Caco-2 (cell line): ENCODE measurements at regions not wholly inside any gene's neighbourhood (a gene's known extent, or its start where the extent isn't known, plus 50 kb on each side); places are given as distances from the start of the nearest gene placed in this dataset.

Experiments used
- BruUV-seq: library from RNA; stranded (reverse); fragments of 400-500 nt; replicated peaks from 2 replicates; lab custom pipeline; 2021; lab: Mats Ljungman, UMichigan
- CTCF ChIA-PET: fragments of 300-600 bp; sonication (Branson Sonifier 250); formaldehyde crosslinking; loops from one replicate; lab custom pipeline; 2022; ENCODE audit warnings: antibody characterized with exemption; lab: Charles Lee
- POLR2A ChIA-PET: fragments of 300-600 bp; sonication (Branson Sonifier 250); formaldehyde crosslinking; loops from one replicate; lab custom pipeline; 2022; ENCODE audit warnings: antibody characterized with exemption; lab: Charles Lee
- DNase-seq, 2 experiments: peaks; one replicate each; pipeline versions ENCODE4 v3.0.0 to v3.0.0-alpha.2; 2020 to 2022
- H3K27me3 ChIP-seq: replicated peaks from 2 replicates; pipeline ENCODE4 v1.6.0; 2011; ENCODE audit warnings: low read length; ENCODE audit not compliant: control insufficient read depth, insufficient read depth
- H3K36me3 ChIP-seq: 2 replicates; pipeline ENCODE4 v1.5.1; 2011; ENCODE audit warnings: low read length; ENCODE audit not compliant: control insufficient read depth, insufficient read depth
- H3K4me1 ChIP-seq: fragments of 250-450 bp; sonication (Bioruptor Pico); 2 replicates; pipeline ENCODE4 v1.5.1; 2020; ENCODE audit warnings: mild to moderate bottlenecking
- H3K4me3 ChIP-seq: 2 replicates; pipeline ENCODE4 v1.5.1; 2011; ENCODE audit warnings: low read depth, mild to moderate bottlenecking, control low read depth, low read length
- H3K9me3 ChIP-seq: fragments of 250-450 bp; sonication (Bioruptor Pico); 2 replicates; pipeline ENCODE4 v1.5.1; 2020; ENCODE audit warnings: mild to moderate bottlenecking, moderate library complexity
- H3K27ac Mint-ChIP-seq: one replicate; pipeline ENCODE4 v1.8.0; 2022; ENCODE audit warnings: mixed read lengths; ENCODE audit not compliant: unreplicated experiment
- H3K27me3 Mint-ChIP-seq: one replicate; pipeline ENCODE4 v1.8.0; 2022; ENCODE audit warnings: mixed read lengths; ENCODE audit not compliant: insufficient read depth, unreplicated experiment
- H3K36me3 Mint-ChIP-seq: one replicate; pipeline ENCODE4 v1.8.0; 2022; ENCODE audit warnings: mild to moderate bottlenecking, mixed read lengths; ENCODE audit not compliant: insufficient read depth, unreplicated experiment
- H3K4me1 Mint-ChIP-seq: one replicate; pipeline ENCODE4 v1.8.0; 2022; ENCODE audit warnings: low read depth, mixed read lengths; ENCODE audit not compliant: unreplicated experiment
- H3K4me3 Mint-ChIP-seq: one replicate; pipeline ENCODE4 v1.8.0; 2022; ENCODE audit warnings: mild to moderate bottlenecking, moderate library complexity, mixed read lengths; ENCODE audit not compliant: unreplicated experiment
- H3K9me3 Mint-ChIP-seq: one replicate; pipeline ENCODE4 v1.8.0; 2022; ENCODE audit warnings: mixed read lengths; ENCODE audit not compliant: unreplicated experiment
- intact Hi-C: fragments of 100-400 bp; cut with micrococcal nuclease; formaldehyde crosslinking; loops from one replicate; pipeline ENCODE4 v1.10.0; 2022; ENCODE audit not compliant: unreplicated experiment
- TF ChIP-seq, protein P1 (sequence below), 2 experiments: fragments of 200-600 bp in 1 of 2; IDR thresholded peaks; 1 replicate in 1 of 2; 2 replicates in 1 of 2; pipeline versions ENCODE4 v1.5.1 to v1.8.0; 2011 to 2022; ENCODE audit warnings: antibody characterized with exemption in 1 of 2, control low read depth in 1 of 2, inconsistent platforms in 1 of 2, low read depth in 1 of 2, low read length in 1 of 2, mild to moderate bottlenecking in 1 of 2, moderate library complexity in 1 of 2; ENCODE audit not compliant: insufficient read depth in 1 of 2, severe bottlenecking in 1 of 2, unreplicated experiment in 1 of 2

DNA sequence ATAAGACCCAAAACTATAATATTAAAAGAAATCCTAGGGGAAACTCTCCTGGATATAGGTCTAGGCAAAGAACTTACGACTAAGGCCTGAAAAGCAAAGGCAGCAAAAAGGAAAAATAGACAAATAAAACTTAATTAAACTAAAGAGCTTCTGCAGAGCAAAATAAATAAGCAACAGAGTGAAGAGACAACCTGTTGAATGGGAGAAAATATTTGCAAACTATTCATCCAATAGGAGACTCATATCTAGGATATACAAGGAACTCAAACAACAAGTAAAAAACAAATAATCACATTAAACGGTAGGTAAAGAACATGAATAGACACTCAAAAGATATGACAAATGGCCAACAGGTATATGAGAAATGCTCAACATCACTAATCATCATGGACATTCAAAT lies 318.6 kb downstream of the CSNK1G3 start:
- BruUV-seq: no TSS peak
- H3K9me3 Mint-ChIP-seq: peaks cover 10% of the 10 kb centered on the region
- no peak overlapping the region for H3K27ac Mint-ChIP-seq
- H3K4me1 ChIP-seq: no peaks in the 10 kb centered on the region
- ChIA-PET POLR2A (no interaction called here), CTCF (no interaction called here)
- TF ChIP-seq, protein P1, sequence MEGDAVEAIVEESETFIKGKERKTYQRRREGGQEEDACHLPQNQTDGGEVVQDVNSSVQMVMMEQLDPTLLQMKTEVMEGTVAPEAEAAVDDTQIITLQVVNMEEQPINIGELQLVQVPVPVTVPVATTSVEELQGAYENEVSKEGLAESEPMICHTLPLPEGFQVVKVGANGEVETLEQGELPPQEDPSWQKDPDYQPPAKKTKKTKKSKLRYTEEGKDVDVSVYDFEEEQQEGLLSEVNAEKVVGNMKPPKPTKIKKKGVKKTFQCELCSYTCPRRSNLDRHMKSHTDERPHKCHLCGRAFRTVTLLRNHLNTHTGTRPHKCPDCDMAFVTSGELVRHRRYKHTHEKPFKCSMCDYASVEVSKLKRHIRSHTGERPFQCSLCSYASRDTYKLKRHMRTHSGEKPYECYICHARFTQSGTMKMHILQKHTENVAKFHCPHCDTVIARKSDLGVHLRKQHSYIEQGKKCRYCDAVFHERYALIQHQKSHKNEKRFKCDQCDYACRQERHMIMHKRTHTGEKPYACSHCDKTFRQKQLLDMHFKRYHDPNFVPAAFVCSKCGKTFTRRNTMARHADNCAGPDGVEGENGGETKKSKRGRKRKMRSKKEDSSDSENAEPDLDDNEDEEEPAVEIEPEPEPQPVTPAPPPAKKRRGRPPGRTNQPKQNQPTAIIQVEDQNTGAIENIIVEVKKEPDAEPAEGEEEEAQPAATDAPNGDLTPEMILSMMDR (IDR thresholded peaks at IDR 0.05; ENCODE audit: insufficient read depth in 1 of 2, low read depth in 1 of 2, low read length in 1 of 2, severe bottlenecking in 1 of 2, unreplicated experiment in 1 of 2): no peak
- H3K27me3 Mint-ChIP-seq: no peaks in the 10 kb centered on the region
- DNase-seq: no peak
- H3K4me3 ChIP-seq: no peak overlapping the region
- intact Hi-C loops: no loop called here
- no peak overlapping the region for H3K4me3 Mint-ChIP-seq
- no peaks in the 10 kb centered on the region for H3K4me1 Mint-ChIP-seq
- no peaks in the 10 kb centered on the region for H3K9me3 ChIP-seq
- no peaks in the 10 kb centered on the region for H3K36me3 Mint-ChIP-seq
- H3K36me3 ChIP-seq: no peaks in the 10 kb centered on the region
- no peaks in the 10 kb centered on the region for H3K27me3 ChIP-seq

DNA sequence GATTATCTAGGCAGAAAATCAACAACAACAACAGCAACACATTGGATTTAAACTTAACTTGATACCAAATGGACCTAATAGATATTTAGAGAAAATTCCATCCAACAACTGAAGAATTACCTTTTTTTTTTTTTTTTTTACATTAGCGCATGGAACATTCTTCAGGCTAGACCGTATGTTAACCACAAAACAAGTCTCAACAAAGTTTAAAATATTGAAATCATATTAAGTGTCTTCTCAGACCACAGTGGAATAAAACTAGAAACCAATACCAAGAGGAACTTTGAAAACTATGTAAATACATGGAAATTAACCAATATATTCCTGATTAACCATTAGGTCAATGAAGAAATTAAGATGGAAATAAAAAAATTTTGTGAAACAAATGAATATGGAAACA lies 315.8 kb downstream of the CSNK1G3 start:
- POLR2A ChIA-PET: no interaction called here
- Mint-ChIP-seq H3K4me3 (no peak overlapping the region), H3K27ac (no peak overlapping the region), H3K4me1 (no peaks in the 10 kb centered on the region), H3K27me3 (no peaks in the 10 kb centered on the region), H3K9me3 (peaks cover 10% of the 10 kb centered on the region), H3K36me3 (no peaks in the 10 kb centered on the region)
- intact Hi-C loops: no loop called here
- no peak for DNase-seq
- Histone ChIP-seq H3K4me3 (no peak overlapping the region), H3K9me3 (no peaks in the 10 kb centered on the region), H3K36me3 (no peaks in the 10 kb centered on the region), H3K4me1 (no peaks in the 10 kb centered on the region), H3K27me3 (no peaks in the 10 kb centered on the region)
- no TSS peak for BruUV-seq
- TF ChIP-seq, protein P1 (IDR thresholded peaks at IDR 0.05; ENCODE audit: insufficient read depth in 1 of 2, low read depth in 1 of 2, low read length in 1 of 2, severe bottlenecking in 1 of 2, unreplicated experiment in 1 of 2): no peak
- CTCF ChIA-PET: no interaction called here

DNA sequence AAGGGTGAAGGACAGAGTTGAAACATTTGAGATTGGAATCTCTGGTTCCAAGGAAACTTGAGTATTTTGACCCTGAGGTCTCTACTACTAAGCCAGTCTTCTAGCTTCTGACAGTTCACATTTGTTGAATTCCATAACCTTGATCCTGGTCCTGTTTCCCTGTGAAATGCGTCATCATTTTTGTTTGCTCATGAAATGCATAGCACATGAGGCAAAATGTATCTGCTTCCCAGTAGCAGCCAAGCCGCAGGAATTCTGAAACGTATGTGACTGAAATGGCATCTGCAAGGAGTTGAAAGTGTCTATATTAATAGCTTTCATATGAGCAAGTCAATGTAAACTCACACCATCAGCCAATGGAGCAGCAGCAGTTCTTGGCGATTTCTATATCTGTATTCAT lies 307.9 kb downstream of the CSNK1G3 start:
- DNase-seq: no peak
- no peaks in the 10 kb centered on the region for H3K9me3 ChIP-seq
- H3K27ac Mint-ChIP-seq: no peak overlapping the region
- intact Hi-C loops: no loop called here
- TF ChIP-seq, protein P1 (IDR thresholded peaks at IDR 0.05; ENCODE audit: insufficient read depth in 1 of 2, low read depth in 1 of 2, low read length in 1 of 2, severe bottlenecking in 1 of 2, unreplicated experiment in 1 of 2): no peak
- no peaks in the 10 kb centered on the region for H3K4me1 ChIP-seq
- H3K4me1 Mint-ChIP-seq: no peaks in the 10 kb centered on the region
- no TSS peak for BruUV-seq
- no peak overlapping the region for H3K4me3 ChIP-seq
- no peaks in the 10 kb centered on the region for H3K27me3 Mint-ChIP-seq
- H3K9me3 Mint-ChIP-seq: no peaks in the 10 kb centered on the region
- H3K36me3 Mint-ChIP-seq: no peaks in the 10 kb centered on the region
- H3K4me3 Mint-ChIP-seq: no peak overlapping the region
- no peaks in the 10 kb centered on the region for H3K27me3 ChIP-seq
- H3K36me3 ChIP-seq: no peaks in the 10 kb centered on the region
- CTCF ChIA-PET: no interaction called here
- POLR2A ChIA-PET: no interaction called here
